SK-N-SH treated with all-trans-retinoic acid at 6 μM for 48 hours (cell line): ENCODE measurements at regions not wholly inside any gene's neighbourhood (a gene's known extent, or its start where the extent isn't known, plus 50 kb on each side); places are given as distances from the start of the nearest gene placed in this dataset.

Source experiments
- BACH2 ChIP-seq: fragments of 250-450 bp; sonication (Bioruptor Pico); IDR thresholded peaks from 2 replicates; pipeline ENCODE4 v1.9.0; 2021; ENCODE audit warnings: mild to moderate bottlenecking, borderline replicate concordance
- OSR1 ChIP-seq: fragments of 250-450 bp; sonication (Bioruptor Pico); IDR thresholded peaks from 2 replicates; pipeline ENCODE4 v1.8.0; 2022; ENCODE audit warnings: moderate library complexity, mild to moderate bottlenecking, inconsistent platforms
- PATZ1 ChIP-seq: fragments of 250-450 bp; sonication (Bioruptor Pico); IDR thresholded peaks from 2 replicates; pipeline ENCODE4 v1.8.0; 2020; ENCODE audit warnings: mild to moderate bottlenecking, moderate library complexity, borderline replicate concordance
- PPARA ChIP-seq: fragments of 250-450 bp; sonication (Bioruptor Pico); IDR thresholded peaks from 2 replicates; pipeline ENCODE4 v1.5.0; 2020; ENCODE audit warnings: mild to moderate bottlenecking, borderline replicate concordance
- RARB ChIP-seq: fragments of 250-450 bp; sonication (Bioruptor Pico); IDR thresholded peaks from 2 replicates; pipeline ENCODE4 v1.8.0; 2021; ENCODE audit warnings: mild to moderate bottlenecking, moderate library complexity
- ZNF565 ChIP-seq: fragments of 450-650 bp; formaldehyde crosslinking; conservative IDR thresholded peaks from 2 replicates; pipeline ENCODE4 v1.5.0; 2020; ENCODE audit warnings: low read depth, mild to moderate bottlenecking, moderate library complexity
- TF ChIP-seq, protein P1 (sequence below): fragments of 250-450 bp; sonication (Bioruptor Pico); IDR thresholded peaks from 2 replicates; pipeline ENCODE4 v1.8.0; 2021; ENCODE audit warnings: low read depth, mild to moderate bottlenecking, moderate library complexity, borderline replicate concordance

DNA sequence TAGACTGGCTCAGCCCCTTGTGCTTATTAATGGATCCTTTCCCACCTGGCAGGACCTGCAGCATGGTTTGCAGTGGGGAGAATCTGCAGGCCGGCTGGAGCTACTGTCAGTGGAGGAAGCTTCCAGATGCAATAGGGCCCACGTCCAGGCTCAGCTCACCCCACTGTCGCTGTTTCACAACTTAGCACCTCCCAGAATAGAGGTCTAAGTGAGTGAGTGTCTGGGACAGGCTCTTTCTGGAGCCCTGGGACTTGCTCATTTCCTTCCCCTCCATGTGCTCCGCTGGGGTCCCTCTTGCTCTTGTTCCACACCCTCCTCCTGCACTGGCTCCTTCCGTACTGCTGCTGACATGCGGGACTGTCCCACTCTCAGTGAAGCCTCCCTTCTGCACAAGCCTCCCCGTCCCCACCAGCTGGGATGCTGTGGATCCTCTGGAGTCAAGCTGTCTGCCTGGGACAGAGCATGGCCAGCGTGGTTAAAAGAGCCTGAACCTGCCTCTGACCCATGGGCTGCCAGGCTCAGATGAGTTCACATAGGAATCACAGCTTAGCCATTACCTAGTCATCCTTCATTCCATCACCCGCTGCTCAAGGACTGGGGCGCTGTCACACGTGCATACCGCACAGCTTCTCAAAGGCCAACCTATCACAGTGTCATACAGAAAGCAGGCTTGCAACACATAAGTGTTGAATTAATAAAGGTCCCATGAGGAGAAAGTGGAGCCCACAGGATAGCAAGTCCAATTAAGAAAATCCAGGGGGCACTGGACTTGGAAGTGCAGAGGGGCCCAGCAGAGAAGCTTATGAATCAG lies 135.9 kb downstream of the ACKR3 start:
- no peak for TF ChIP-seq PATZ1 (CRISPR knock-in tag)
- TF ChIP-seq RARB, result no peak
- TF ChIP-seq BACH2, result no peak
- TF ChIP-seq, protein P1, sequence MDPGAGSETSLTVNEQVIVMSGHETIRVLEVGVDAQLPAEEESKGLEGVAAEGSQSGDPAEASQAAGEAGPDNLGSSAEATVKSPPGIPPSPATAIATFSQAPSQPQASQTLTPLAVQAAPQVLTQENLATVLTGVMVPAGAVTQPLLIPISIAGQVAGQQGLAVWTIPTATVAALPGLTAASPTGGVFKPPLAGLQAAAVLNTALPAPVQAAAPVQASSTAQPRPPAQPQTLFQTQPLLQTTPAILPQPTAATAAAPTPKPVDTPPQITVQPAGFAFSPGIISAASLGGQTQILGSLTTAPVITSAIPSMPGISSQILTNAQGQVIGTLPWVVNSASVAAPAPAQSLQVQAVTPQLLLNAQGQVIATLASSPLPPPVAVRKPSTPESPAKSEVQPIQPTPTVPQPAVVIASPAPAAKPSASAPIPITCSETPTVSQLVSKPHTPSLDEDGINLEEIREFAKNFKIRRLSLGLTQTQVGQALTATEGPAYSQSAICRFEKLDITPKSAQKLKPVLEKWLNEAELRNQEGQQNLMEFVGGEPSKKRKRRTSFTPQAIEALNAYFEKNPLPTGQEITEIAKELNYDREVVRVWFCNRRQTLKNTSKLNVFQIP (CRISPR knock-in tag), result no peak
- TF ChIP-seq ZNF565 (CRISPR knock-in tag), result no peak
- no peak for TF ChIP-seq OSR1 (CRISPR knock-in tag)
- no peak for TF ChIP-seq PPARA (CRISPR knock-in tag)
